ENCODE measurements at regions not wholly inside any gene's neighbourhood (a gene's known extent, or its start where the extent isn't known, plus 50 kb on each side); places are given as distances from the start of the nearest gene placed in this dataset.

DNA sequence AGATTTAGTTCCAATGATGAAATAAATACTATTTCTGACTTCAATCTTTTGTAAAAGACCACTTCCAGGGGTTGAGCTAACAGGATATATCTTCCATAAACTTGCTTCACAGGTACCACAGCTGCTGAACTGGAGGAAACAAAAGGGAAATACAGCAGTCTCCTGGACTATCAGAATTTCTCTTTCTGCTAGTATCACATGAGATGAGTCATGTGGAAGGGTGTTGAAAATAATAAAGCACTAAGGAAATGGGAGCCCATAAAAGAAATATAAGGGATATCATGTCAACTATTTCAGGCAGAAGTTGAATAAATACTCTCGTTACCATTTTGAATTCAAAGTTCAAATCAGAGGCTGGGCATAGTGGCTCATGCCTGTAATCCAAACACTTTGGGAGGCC is 250.3 kb upstream of the NFE2L3 start:
- TF ChIP-seq, protein P1, sequence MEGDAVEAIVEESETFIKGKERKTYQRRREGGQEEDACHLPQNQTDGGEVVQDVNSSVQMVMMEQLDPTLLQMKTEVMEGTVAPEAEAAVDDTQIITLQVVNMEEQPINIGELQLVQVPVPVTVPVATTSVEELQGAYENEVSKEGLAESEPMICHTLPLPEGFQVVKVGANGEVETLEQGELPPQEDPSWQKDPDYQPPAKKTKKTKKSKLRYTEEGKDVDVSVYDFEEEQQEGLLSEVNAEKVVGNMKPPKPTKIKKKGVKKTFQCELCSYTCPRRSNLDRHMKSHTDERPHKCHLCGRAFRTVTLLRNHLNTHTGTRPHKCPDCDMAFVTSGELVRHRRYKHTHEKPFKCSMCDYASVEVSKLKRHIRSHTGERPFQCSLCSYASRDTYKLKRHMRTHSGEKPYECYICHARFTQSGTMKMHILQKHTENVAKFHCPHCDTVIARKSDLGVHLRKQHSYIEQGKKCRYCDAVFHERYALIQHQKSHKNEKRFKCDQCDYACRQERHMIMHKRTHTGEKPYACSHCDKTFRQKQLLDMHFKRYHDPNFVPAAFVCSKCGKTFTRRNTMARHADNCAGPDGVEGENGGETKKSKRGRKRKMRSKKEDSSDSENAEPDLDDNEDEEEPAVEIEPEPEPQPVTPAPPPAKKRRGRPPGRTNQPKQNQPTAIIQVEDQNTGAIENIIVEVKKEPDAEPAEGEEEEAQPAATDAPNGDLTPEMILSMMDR (IDR thresholded peaks at IDR 0.05): no peak
- no peak for TF ChIP-seq POLR2A (IDR thresholded peaks at IDR 0.05)

All from Peyer's patch (tissue), 4 donors.